ENCODE measurements at regions not wholly inside any gene's neighbourhood (a gene's known extent, or its start where the extent isn't known, plus 50 kb on each side); places are given as distances from the start of the nearest gene placed in this dataset.

GRCh38 chr2:192311701-192312460 lies 117.1 kb upstream of the TMEFF2 start:
- ATAC-seq (ENCODE audit: low FRiP score), result no peak
- DNase-seq (ENCODE audit: low spot score), result no peak
- TF ChIP-seq CTCF (IDR thresholded peaks at IDR 0.05), result no peak

- DNase-seq (ENCODE audit: low spot score) (no peak), ATAC-seq (ENCODE audit: low FRiP score) (no peak)
- TF ChIP-seq CTCF (IDR thresholded peaks at IDR 0.05), result no peak
These were observed 112.8 kb upstream of the TMEFF2 start for GRCh38 chr2:192307530-192307929.

GRCh38 chr2:192298664-192299063 lies 103.9 kb upstream of the TMEFF2 start:
- TF ChIP-seq CTCF (IDR thresholded peaks at IDR 0.05), result no peak
- ATAC-seq (ENCODE audit: low FRiP score), result no peak

GRCh38 chr2:192292478-192292877 lies 97.7 kb upstream of the TMEFF2 start:
- ATAC-seq (ENCODE audit: low FRiP score) (no peak), DNase-seq (ENCODE audit: low spot score) (no peak)
- no peak for TF ChIP-seq CTCF (IDR thresholded peaks at IDR 0.05)

More at GRCh38 chr2:192298664-192299063, 103.9 kb upstream of the TMEFF2 start:
- no peak for DNase-seq (ENCODE audit: low spot score)

- no peak for ATAC-seq (ENCODE audit: low FRiP score)
- no peak for TF ChIP-seq CTCF (IDR thresholded peaks at IDR 0.05)
- no peak for DNase-seq (ENCODE audit: low spot score)
These were observed 93.6 kb upstream of the TMEFF2 start for GRCh38 chr2:192288295-192288694.

- no peak for ATAC-seq (ENCODE audit: low FRiP score)
- no peak for DNase-seq (ENCODE audit: low spot score)
- no peak for TF ChIP-seq CTCF (IDR thresholded peaks at IDR 0.05)
These were observed 91.5 kb upstream of the TMEFF2 start for GRCh38 chr2:192286093-192286701.

- ATAC-seq (ENCODE audit: low FRiP score) (no peak), DNase-seq (ENCODE audit: low spot score) (no peak)
- no peak for TF ChIP-seq CTCF (IDR thresholded peaks at IDR 0.05)
These were observed 88.7 kb upstream of the TMEFF2 start for GRCh38 chr2:192283450-192283849.

Measured in omental fat pad (tissue), 3 donors.